ENCODE measurements at regions not wholly inside any gene's neighbourhood (a gene's known extent, or its start where the extent isn't known, plus 50 kb on each side); places are given as distances from the start of the nearest gene placed in this dataset.

DNA sequence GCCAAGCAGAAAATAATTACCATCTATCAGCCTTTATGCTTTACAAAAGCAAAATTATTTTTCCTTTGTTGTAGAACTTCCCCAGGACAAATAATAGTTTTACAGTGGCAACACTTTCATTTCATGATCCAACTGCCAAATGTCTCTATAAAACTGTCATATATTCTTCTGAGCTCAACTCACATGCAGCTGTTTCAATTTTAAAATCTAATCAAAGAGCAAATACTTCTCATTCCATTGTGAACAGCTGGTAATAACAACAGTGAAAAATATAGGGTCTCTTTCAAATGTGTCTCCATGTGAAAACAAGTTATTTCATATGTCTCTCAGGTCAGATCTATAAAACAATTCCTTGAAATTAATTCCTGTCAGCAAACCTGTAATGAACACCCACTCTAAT lies 270.6 kb upstream of the SLC7A11 start:
- TF ChIP-seq, protein P1, sequence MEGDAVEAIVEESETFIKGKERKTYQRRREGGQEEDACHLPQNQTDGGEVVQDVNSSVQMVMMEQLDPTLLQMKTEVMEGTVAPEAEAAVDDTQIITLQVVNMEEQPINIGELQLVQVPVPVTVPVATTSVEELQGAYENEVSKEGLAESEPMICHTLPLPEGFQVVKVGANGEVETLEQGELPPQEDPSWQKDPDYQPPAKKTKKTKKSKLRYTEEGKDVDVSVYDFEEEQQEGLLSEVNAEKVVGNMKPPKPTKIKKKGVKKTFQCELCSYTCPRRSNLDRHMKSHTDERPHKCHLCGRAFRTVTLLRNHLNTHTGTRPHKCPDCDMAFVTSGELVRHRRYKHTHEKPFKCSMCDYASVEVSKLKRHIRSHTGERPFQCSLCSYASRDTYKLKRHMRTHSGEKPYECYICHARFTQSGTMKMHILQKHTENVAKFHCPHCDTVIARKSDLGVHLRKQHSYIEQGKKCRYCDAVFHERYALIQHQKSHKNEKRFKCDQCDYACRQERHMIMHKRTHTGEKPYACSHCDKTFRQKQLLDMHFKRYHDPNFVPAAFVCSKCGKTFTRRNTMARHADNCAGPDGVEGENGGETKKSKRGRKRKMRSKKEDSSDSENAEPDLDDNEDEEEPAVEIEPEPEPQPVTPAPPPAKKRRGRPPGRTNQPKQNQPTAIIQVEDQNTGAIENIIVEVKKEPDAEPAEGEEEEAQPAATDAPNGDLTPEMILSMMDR (IDR thresholded peaks at IDR 0.05; ENCODE audit: low read depth, low read length): no peak

DNA sequence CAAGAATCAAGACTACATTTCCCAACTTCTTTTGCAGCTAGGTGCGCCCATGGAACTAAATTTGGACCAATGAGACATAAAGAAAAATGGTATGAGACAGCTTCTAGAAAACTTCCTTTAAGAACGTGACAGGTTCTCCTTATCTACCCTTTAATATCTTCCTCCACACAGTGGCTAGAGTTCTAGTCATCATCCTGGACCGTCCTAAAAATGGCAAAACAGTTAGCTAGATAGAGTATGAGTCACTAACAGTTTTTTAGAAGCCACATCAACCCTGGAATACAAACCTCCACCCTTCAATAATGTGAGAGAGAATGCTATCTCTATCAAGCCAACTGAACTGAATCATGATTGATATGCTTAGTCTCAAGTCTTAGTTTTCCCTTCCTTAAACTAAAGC lies 267.9 kb upstream of the SLC7A11 start:
- H3K4me3 ChIP-seq (ENCODE audit: low read depth, low read length): no peak overlapping the region
- TF ChIP-seq, protein P1 (IDR thresholded peaks at IDR 0.05; ENCODE audit: low read depth, low read length): no peak

More for the DNA sequence above, 270.6 kb upstream of the SLC7A11 start:
- H3K4me3 ChIP-seq (ENCODE audit: low read depth, low read length): no peak overlapping the region

DNA sequence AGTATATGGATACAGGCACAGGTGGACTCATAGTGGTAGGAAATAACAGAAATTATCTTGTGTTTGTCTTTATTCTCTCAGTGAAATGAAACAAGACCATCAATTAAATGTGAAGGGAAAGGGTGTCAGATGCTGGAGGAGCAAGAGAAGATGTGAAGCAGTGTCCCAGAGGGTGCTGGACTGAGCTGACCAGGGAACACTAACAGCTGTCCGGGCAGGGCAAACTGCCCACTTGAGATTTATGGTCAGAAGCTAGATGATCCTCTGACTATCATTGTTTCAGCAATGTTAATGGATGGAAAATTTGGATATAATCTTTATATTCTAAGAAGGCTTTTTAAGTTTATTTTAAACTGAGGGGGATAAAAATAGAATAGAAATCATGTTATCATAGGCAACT lies 267.2 kb upstream of the SLC7A11 start:
- H3K4me3 ChIP-seq (ENCODE audit: low read depth, low read length): no peak overlapping the region
- TF ChIP-seq, protein P1 (IDR thresholded peaks at IDR 0.05; ENCODE audit: low read depth, low read length): no peak

DNA sequence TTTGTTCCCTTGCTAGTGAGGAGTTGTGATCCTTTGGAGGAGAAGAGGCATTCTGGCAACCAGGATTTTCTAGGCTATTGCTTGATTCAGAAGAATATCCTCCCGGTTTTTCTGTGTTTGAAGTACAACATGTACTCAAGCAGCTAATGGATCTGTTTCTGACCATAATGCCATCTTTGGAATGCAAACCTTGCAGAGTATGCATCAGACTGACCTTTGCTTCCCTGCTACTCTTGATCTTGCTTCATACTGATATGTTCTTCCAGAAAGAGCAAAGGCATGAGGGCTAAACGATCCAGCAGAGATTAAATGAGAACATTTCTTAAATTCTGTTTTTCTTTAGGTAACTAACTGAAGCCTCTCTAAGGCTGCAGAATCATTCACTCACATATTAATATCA lies 265.4 kb upstream of the SLC7A11 start:
- TF ChIP-seq, protein P1 (IDR thresholded peaks at IDR 0.05; ENCODE audit: low read depth, low read length): no peak
- H3K4me3 ChIP-seq (ENCODE audit: low read depth, low read length): no peak overlapping the region

DNA sequence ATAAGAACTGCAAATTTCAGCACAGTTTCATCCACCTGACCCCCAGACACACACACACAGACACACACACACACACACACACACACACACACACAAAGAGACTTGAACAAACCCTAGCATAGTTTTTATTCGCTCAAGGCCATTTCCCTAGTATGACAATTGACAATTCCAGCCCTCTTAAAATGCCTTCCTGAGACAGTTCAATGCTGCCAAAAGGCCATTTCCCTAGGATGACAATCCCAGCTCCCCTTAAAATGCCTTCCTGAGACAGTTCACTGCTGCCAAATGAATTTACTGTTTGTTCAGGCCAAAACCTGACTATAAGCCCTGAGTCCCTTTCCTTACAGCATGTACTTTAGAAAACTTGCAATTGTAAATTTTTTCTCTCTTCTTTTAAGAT lies 259.5 kb upstream of the SLC7A11 start:
- TF ChIP-seq, protein P1 (IDR thresholded peaks at IDR 0.05; ENCODE audit: low read depth, low read length): no peak
- H3K4me3 ChIP-seq (ENCODE audit: low read depth, low read length): no peak overlapping the region

DNA sequence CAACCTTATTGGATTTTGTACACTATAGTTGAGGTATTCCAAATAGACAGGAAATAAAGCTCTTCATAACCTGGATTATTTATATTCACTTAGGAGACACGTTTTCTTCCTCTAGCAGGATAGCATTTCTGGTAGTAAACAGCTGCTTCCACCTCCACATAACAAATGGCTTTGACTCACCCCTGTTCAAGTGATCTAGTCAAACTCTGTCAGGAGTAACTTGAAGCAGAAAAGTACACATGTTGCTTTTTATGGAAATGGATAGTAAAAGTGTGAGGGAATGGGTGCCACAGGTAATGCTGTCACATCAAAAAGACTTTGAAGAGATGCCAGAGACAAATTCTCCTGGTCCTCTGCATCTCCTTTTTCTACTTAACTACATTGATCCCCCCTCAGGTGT lies 258.7 kb upstream of the SLC7A11 start:
- TF ChIP-seq, protein P1 (IDR thresholded peaks at IDR 0.05; ENCODE audit: low read depth, low read length): no peak
- no peak overlapping the region for H3K4me3 ChIP-seq (ENCODE audit: low read depth, low read length)

DNA sequence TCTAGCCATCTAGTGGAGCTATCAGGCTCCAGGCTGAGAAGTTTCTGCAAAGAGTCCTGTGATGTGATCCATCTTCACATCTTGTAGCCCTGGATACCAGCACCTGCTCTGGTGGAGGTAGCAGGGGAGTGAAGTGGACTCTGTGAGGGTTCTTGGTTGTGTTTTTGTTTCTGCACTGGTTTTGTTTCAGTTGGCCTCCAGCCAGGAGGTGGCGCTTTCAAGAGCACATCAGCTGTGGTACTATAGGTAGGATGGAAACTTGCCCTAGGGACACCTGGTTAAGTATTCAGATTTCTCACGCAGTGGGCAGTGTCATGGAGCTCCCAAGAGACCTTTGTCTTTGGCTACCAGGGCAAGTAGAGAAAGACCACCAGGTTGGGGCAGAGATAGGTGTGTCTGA lies 257.5 kb upstream of the SLC7A11 start:
- no peak overlapping the region for H3K4me3 ChIP-seq (ENCODE audit: low read depth, low read length)
- TF ChIP-seq, protein P1 (IDR thresholded peaks at IDR 0.05; ENCODE audit: low read depth, low read length): no peak
